LNCAP (cell line): ENCODE measurements at regions not wholly inside any gene's neighbourhood (a gene's known extent, or its start where the extent isn't known, plus 50 kb on each side); places are given as distances from the start of the nearest gene placed in this dataset.

Experiments
- TF ChIP-seq, protein P1 (sequence below): fragments of 450-650 bp; IDR thresholded peaks from 2 replicates; pipeline ENCODE4 v1.5.1; 2017; ENCODE audit warnings: mild to moderate bottlenecking

DNA sequence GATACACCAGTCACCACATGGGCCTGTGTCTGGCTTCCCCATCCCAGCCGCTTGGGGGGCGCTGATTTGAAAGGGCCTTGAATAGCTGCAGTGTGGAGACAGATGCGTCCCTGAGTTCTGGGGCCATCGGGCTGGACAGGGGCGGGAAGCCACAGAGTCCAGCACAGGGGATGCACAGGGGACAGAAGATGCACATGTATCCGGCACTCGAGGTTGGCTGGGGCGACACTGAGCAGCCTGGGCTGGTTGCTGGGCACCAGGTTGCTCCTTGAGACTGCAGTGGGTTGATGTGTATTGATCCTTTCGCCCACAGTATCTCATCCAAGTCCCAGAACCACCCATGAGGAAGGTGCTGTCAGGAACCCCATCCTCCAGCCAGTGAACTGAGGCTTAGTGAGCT, 99.3 kb upstream of the SYT13 start:
- TF ChIP-seq, protein P1, sequence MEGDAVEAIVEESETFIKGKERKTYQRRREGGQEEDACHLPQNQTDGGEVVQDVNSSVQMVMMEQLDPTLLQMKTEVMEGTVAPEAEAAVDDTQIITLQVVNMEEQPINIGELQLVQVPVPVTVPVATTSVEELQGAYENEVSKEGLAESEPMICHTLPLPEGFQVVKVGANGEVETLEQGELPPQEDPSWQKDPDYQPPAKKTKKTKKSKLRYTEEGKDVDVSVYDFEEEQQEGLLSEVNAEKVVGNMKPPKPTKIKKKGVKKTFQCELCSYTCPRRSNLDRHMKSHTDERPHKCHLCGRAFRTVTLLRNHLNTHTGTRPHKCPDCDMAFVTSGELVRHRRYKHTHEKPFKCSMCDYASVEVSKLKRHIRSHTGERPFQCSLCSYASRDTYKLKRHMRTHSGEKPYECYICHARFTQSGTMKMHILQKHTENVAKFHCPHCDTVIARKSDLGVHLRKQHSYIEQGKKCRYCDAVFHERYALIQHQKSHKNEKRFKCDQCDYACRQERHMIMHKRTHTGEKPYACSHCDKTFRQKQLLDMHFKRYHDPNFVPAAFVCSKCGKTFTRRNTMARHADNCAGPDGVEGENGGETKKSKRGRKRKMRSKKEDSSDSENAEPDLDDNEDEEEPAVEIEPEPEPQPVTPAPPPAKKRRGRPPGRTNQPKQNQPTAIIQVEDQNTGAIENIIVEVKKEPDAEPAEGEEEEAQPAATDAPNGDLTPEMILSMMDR = no peak

DNA sequence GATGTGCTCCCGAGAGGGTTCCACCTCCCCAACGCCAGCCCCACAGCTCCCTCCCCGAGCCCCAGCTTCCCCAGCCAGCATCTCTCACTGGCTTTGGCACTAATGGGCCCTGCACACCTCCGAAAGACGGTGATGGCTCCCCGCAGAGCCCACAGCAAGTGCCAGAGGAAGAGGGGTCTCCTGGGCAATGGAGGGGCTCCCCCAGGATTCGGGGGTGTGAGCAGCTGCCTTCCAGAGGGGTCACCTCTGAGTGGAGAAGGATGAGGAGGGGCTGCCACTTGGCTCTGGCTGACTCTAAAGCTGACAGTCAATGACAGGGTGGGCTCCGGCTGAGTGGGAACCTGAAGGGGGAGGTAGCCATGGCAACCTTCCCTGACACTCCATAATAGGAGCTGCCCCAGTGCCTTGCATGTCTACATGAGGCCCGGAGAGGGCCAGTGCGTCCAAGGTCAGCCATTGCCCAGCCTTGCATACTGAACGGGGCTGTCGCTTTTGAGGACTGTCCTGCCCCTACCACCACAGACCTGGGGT, 98.6 kb upstream of the SYT13 start:
- TF ChIP-seq, protein P1 = no peak

DNA sequence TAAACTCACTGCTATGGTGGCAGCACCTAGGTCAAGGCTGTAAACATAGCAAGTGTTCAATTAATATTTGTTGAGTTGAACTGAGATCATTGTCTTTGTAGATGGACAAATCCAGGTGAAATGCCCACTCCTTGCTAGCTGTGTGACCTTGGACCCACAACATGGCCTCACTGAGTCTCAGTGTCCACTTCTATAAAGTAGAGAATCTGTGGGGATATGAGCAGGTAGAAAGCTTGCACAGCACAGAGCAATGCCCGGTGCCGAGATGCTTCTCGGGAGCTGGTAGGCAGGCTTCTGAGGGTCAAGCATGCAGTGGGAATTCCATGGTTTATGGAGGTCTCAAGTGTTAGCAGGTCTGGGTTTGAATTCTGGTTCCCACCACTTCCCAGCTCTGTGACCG, 97.9 kb upstream of the SYT13 start:
- TF ChIP-seq, protein P1 = no peak

DNA sequence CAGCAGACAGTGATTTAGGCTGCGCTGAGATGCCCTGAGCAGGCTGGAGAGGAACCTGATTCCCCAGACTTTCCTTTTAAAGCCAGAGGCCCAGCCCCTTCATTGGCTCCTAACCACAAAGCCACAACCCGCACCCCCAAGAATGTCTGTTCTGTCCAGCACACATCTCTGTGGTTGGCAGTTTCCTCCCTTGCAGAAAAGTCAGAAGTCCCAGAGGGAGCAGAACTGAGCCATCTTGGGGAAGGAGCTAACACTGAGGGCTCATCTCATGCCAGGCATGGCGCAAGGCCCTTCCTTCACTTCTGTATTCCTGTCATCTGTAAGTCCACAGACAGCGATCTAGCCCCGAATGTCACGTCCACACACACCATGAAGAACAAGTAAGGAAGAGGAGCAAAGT, 97.1 kb upstream of the SYT13 start:
- TF ChIP-seq, protein P1 = no peak

DNA sequence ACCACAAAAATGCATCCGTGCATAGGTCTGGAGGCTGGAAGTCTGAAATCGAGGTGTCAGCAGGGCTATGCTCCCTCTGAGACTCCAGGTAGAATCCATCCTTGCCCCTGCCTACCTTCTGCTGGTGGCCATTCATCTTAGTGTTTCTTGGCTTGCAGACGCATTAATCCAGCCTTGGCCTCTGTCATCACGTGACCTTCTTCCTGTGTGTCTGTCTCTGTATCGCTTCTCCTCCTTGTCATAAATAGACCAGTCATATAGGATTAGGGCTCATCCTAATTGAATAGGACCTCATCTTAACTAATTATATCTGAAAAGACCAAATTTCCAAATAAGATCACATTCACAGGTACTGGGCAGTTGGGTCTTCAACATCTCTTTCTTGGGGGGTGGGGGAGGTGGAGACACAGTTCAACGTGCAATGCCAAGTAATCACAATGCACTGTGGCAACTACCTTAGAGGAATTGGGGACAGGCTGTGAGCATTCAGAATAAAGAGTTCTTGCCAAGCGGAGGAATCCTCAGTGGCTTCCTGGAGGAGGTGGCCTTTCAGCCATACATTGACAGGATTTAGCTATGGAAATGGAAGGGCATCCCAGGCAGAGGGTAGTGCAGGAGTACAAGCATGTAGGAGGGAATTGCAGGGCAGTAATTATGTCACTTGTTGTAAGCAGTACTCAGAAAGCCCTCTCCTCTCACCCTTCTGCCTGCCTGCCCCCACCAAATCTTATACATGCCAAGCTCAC, 96.2 kb upstream of the SYT13 start:
- TF ChIP-seq, protein P1 = no peak

DNA sequence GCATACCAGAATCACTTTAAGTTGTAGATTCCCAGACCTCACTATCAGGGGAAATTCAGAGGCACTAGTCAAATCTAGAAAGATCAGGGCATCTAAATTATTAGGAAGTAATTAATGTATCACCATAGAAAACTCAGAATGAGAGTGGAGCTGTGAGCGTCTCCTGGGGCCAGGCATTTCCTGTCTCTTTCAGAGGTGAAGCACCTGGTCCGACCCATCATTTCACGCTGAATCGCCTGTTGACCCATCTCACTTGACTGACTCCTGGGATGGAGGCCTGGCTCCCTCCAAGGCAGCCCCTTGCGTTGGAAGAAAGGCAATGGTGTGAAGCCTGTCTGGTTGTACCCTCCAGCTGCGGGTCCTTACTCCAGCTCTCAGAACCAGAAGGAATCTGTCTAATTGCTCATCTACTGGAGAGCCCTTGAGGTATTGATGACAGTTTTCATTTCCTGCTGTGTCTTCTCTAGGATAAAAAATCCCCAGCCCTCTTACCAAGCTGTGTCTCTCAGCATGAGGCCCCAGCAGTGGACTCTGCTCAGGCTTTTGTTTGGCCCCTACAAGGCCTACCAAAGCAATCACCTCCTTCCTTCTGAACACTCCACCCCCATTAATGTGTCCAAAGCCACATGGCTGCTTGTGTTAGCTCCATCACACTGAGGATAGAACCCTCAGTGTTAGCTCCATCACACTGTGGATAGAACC, 93.2 kb upstream of the SYT13 start:
- TF ChIP-seq, protein P1 = no peak

DNA sequence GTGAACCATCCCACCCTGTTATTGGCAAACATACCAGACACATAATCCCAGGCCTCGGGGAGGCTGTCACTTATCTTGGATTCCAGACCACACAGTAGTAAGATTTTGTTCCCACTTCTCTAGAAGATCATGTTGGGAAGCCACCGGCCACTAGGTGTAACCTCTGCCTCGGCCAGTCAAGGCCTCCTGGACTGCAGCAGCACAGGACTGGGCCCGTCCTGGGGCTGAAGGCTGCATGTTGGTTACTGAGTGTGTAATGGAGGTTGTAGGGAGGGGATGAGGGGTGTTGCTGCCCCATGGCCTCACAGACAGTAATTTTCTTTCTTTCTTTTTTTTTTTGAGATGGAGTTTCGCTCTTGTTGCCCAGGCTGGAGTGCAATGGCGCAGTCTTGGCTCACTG, 92.4 kb upstream of the SYT13 start:
- TF ChIP-seq, protein P1 = no peak
